Nephron (organoid): ENCODE measurements at regions not wholly inside any gene's neighbourhood (a gene's known extent, or its start where the extent isn't known, plus 50 kb on each side); places are given as distances from the start of the nearest gene placed in this dataset.
A peak's percentile ranks its signal among the peaks of the same experiment; 100 is the strongest.

Experiments
- H3K27ac Mint-ChIP-seq, 3 experiments: 2 replicates each; pipeline ENCODE4 v1.8.0; 2020; ENCODE audit warnings: mixed read lengths in 3 of 3, mild to moderate bottlenecking in 2 of 3, moderate library complexity in 1 of 3
- H3K27me3 Mint-ChIP-seq: 2 replicates; pipeline ENCODE4 v1.8.0; 2021; ENCODE audit warnings: low read depth, mild to moderate bottlenecking, moderate library complexity, mixed read lengths
- H3K36me3 Mint-ChIP-seq: 2 replicates; pipeline ENCODE4 v1.8.0; 2020; ENCODE audit warnings: low read depth, mixed read lengths
- H3K4me1 Mint-ChIP-seq: 2 replicates; pipeline ENCODE4 v1.8.0; 2020; ENCODE audit warnings: mixed read lengths
- H3K4me3 Mint-ChIP-seq, 3 experiments: 2 replicates each; pipeline ENCODE4 v1.8.0; 2020; ENCODE audit warnings: mild to moderate bottlenecking in 3 of 3, mixed read lengths in 3 of 3, moderate library complexity in 2 of 3
- H3K9me3 Mint-ChIP-seq: 2 replicates; pipeline ENCODE4 v1.8.0; 2020; ENCODE audit warnings: mixed read lengths
- TF ChIP-seq, protein P1 (sequence below), 3 experiments: fragments of 200-600 bp; sonication (generic); IDR thresholded peaks; one replicate each; pipeline ENCODE4 v1.5.0; 2021; ENCODE audit warnings: antibody characterized with exemption in 3 of 3; ENCODE audit not compliant: unreplicated experiment in 3 of 3

DNA sequence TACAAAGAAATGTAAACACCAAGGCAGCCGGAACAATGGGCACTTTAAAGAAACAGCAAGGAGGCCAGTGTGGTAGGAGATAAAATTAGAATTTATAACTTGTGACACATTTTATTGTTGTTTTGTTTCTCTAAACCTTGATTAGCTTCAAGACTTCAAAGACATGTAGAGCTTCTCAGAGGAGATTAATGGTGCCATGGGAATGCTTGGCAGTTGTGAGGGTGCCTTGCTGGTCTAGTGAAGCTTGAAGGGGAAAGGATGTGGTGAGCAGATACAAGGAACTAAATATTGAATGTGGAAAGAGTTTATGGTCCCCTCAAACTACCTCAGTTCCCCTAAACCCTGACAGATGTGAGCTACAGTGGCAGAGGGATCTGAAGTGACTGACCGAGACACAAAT lies 322.4 kb upstream of the ADAMTS16 start:
- Mint-ChIP-seq H3K27ac (peak overlapping the region in 1 of 3 experiments; percentile 89), H3K27me3 (peaks cover 5% of the 10 kb centered on the region), H3K4me1 (no peaks in the 10 kb centered on the region), H3K4me3 (no peak overlapping the region), H3K9me3 (peaks cover 4% of the 10 kb centered on the region), H3K36me3 (no peaks in the 10 kb centered on the region)
- TF ChIP-seq, protein P1, sequence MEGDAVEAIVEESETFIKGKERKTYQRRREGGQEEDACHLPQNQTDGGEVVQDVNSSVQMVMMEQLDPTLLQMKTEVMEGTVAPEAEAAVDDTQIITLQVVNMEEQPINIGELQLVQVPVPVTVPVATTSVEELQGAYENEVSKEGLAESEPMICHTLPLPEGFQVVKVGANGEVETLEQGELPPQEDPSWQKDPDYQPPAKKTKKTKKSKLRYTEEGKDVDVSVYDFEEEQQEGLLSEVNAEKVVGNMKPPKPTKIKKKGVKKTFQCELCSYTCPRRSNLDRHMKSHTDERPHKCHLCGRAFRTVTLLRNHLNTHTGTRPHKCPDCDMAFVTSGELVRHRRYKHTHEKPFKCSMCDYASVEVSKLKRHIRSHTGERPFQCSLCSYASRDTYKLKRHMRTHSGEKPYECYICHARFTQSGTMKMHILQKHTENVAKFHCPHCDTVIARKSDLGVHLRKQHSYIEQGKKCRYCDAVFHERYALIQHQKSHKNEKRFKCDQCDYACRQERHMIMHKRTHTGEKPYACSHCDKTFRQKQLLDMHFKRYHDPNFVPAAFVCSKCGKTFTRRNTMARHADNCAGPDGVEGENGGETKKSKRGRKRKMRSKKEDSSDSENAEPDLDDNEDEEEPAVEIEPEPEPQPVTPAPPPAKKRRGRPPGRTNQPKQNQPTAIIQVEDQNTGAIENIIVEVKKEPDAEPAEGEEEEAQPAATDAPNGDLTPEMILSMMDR (IDR thresholded peaks at IDR 0.05; ENCODE audit: unreplicated experiment in 3 of 3) = no peak

- Mint-ChIP-seq H3K4me1 (no peaks in the 10 kb centered on the region), H3K36me3 (no peaks in the 10 kb centered on the region), H3K27ac (no peak overlapping the region), H3K4me3 (no peak overlapping the region), H3K9me3 (no peaks in the 10 kb centered on the region), H3K27me3 (peaks cover 7% of the 10 kb centered on the region)
- TF ChIP-seq, protein P1 (IDR thresholded peaks at IDR 0.05; ENCODE audit: unreplicated experiment in 3 of 3) = no peak
These were observed 308.8 kb upstream of the ADAMTS16 start for GRCh38 chr5:4831325-4831724.

- Mint-ChIP-seq H3K4me3 (no peak overlapping the region), H3K36me3 (no peaks in the 10 kb centered on the region), H3K27me3 (peaks cover 7% of the 10 kb centered on the region)
These were observed 307.7 kb upstream of the ADAMTS16 start for GRCh38 chr5:4832471-4832870.

DNA sequence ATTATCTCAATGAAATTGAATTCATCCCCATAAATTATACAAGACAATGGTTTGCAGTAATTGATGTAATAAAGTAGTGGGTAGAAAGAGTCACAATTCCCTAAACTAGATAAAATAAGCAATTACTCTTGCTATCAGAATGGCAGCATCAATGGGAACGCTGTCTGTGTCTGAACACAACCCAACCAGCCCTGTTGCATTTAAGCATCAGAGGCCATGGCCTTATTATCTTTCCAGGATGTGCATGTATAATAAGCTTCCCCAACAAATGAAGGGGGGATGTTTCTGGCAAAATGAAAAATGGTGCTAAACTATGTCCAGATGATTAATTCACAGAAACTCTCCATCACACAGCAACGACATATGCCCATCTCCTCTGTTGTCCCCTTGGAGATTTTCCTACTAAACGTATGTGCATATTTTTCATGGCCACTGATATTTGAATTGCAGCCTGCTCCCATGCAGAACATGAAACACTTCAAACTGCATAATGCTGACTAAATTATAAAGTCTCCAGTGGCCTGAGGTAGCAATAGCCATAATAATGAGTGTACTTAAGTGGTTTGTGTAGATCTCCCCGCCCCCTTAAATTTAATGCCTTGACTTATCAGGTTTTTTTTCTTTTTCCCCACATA lies 306.9 kb upstream of the ADAMTS16 start:
- TF ChIP-seq, protein P1 (IDR thresholded peaks at IDR 0.05; ENCODE audit: unreplicated experiment in 3 of 3) = no peak
- H3K4me3 Mint-ChIP-seq = no peak overlapping the region

More at GRCh38 chr5:4832471-4832870, 307.7 kb upstream of the ADAMTS16 start:
- Mint-ChIP-seq H3K4me1 (no peaks in the 10 kb centered on the region), H3K27ac (no peak overlapping the region), H3K9me3 (no peaks in the 10 kb centered on the region)
- TF ChIP-seq, protein P1 (IDR thresholded peaks at IDR 0.05; ENCODE audit: unreplicated experiment in 3 of 3) = no peak

GRCh38 chr5:4837489-4838058 lies 302.6 kb upstream of the ADAMTS16 start:
- H3K27me3 Mint-ChIP-seq = peaks cover 4% of the 10 kb centered on the region
- H3K4me3 Mint-ChIP-seq = no peak overlapping the region
- H3K4me1 Mint-ChIP-seq = no peaks in the 10 kb centered on the region
- H3K9me3 Mint-ChIP-seq = peaks cover 16% of the 10 kb centered on the region
- TF ChIP-seq, protein P1 (IDR thresholded peaks at IDR 0.05; ENCODE audit: unreplicated experiment in 3 of 3) = no peak
- H3K36me3 Mint-ChIP-seq = no peaks in the 10 kb centered on the region
- no peak overlapping the region for H3K27ac Mint-ChIP-seq

More for the DNA sequence above, 306.9 kb upstream of the ADAMTS16 start:
- Mint-ChIP-seq H3K36me3 (no peaks in the 10 kb centered on the region), H3K27me3 (peaks cover 7% of the 10 kb centered on the region), H3K9me3 (no peaks in the 10 kb centered on the region), H3K4me1 (no peaks in the 10 kb centered on the region), H3K27ac (no peak overlapping the region)

- H3K36me3 Mint-ChIP-seq = no peaks in the 10 kb centered on the region
- H3K4me1 Mint-ChIP-seq = no peaks in the 10 kb centered on the region
- H3K9me3 Mint-ChIP-seq = peaks cover 21% of the 10 kb centered on the region
- H3K27me3 Mint-ChIP-seq = peaks cover 4% of the 10 kb centered on the region
- TF ChIP-seq, protein P1 (IDR thresholded peaks at IDR 0.05; ENCODE audit: unreplicated experiment in 3 of 3) = no peak
- no peak overlapping the region for H3K27ac Mint-ChIP-seq
- H3K4me3 Mint-ChIP-seq = no peak overlapping the region
These were observed 294.9 kb upstream of the ADAMTS16 start for GRCh38 chr5:4845221-4845620.
